ENCODE measurements at regions not wholly inside any gene's neighbourhood (a gene's known extent, or its start where the extent isn't known, plus 50 kb on each side); places are given as distances from the start of the nearest gene placed in this dataset.

GRCh38 chr2:111654829-111655228 lies 229.2 kb downstream of the ANAPC1 start:
- Histone ChIP-seq H3K79me2 (ENCODE audit: insufficient read depth) (no peaks in the 10 kb centered on the region), H3K27me3 (replicated peaks; ENCODE audit: insufficient read depth) (no peaks in the 10 kb centered on the region), H3K4me2 (ENCODE audit: unreplicated experiment) (no peak overlapping the region), H3F3A (ENCODE audit: insufficient read depth) (peaks cover 14% of the 10 kb centered on the region), H3K4me1 (ENCODE audit: insufficient read depth) (peaks cover 8% of the 10 kb centered on the region), H3K9ac (no peak overlapping the region), H3K9me3 (ENCODE audit: low read depth) (no peaks in the 10 kb centered on the region), H3K4me3 (no peak overlapping the region), H2AFZ (no peak overlapping the region), H3K36me3 (ENCODE audit: low read depth) (no peaks in the 10 kb centered on the region), H4K20me1 (ENCODE audit: insufficient read depth) (no peaks in the 10 kb centered on the region), H3K9me2 (ENCODE audit: insufficient read depth) (no peaks in the 10 kb centered on the region), H3K27ac (no peak overlapping the region)
- in situ Hi-C loops (cut with MboI), result loop anchor here (25.0 kb wide), 1 partner anchor 168 kb away; no protein-coding TSS in a partner anchor
- no peak for DNase-seq
- WGBS, 2 experiments (ENCODE audit: low coverage in 1 of 2, low lambda C conversion rate in 2 of 2, missing lambda C conversion rate in 2 of 2), result 81 to 86% methylated on average over 5 of the region's 5 CpGs
- no peak for TF ChIP-seq EZH2 (IDR thresholded peaks at IDR 0.05; ENCODE audit: insufficient read depth, poor library complexity, severe bottlenecking)
- no peak for TF ChIP-seq EZH2phosphoT487 (IDR thresholded peaks at IDR 0.05; ENCODE audit: insufficient read depth, low read depth)

- in situ Hi-C loops (cut with MboI), result loop anchor here (25.0 kb wide), 1 partner anchor 169 kb away; no protein-coding TSS in a partner anchor
- Histone ChIP-seq H3K36me3 (ENCODE audit: low read depth) (no peaks in the 10 kb centered on the region), H3K9me2 (ENCODE audit: insufficient read depth) (no peaks in the 10 kb centered on the region), H4K20me1 (ENCODE audit: insufficient read depth) (no peaks in the 10 kb centered on the region), H3K4me1 (ENCODE audit: insufficient read depth) (peaks cover 19% of the 10 kb centered on the region), H3F3A (ENCODE audit: insufficient read depth) (peaks cover 27% of the 10 kb centered on the region), H3K27me3 (replicated peaks; ENCODE audit: insufficient read depth) (no peaks in the 10 kb centered on the region), H3K79me2 (ENCODE audit: insufficient read depth) (no peaks in the 10 kb centered on the region), H3K9ac (no peak overlapping the region), H2AFZ (no peak overlapping the region), H3K9me3 (ENCODE audit: low read depth) (no peaks in the 10 kb centered on the region), H3K27ac (no peak overlapping the region), H3K4me3 (no peak overlapping the region), H3K4me2 (ENCODE audit: unreplicated experiment) (no peak overlapping the region)
- whole genome bisulfite sequencing, 2 experiments (ENCODE audit: low coverage in 1 of 2, low lambda C conversion rate in 2 of 2, missing lambda C conversion rate in 2 of 2), result 84 to 87% methylated on average over 9 of the region's 9 CpGs
- DNase-seq, result no peak
- TF ChIP-seq EZH2phosphoT487 (IDR thresholded peaks at IDR 0.05; ENCODE audit: insufficient read depth, low read depth) (no peak), EZH2 (IDR thresholded peaks at IDR 0.05; ENCODE audit: insufficient read depth, poor library complexity, severe bottlenecking) (no peak)
These were observed 227.6 kb downstream of the ANAPC1 start for GRCh38 chr2:111656436-111656835.

GRCh38 chr2:111656894-111657293 lies 227.1 kb downstream of the ANAPC1 start:
- TF ChIP-seq EZH2phosphoT487 (IDR thresholded peaks at IDR 0.05; ENCODE audit: insufficient read depth, low read depth) (no peak), EZH2 (IDR thresholded peaks at IDR 0.05; ENCODE audit: insufficient read depth, poor library complexity, severe bottlenecking) (no peak)
- Histone ChIP-seq H3F3A (ENCODE audit: insufficient read depth) (peaks cover 28% of the 10 kb centered on the region), H3K27ac (no peak overlapping the region), H3K9me2 (ENCODE audit: insufficient read depth) (no peaks in the 10 kb centered on the region), H3K9ac (no peak overlapping the region), H3K4me1 (ENCODE audit: insufficient read depth) (peaks cover 24% of the 10 kb centered on the region), H3K27me3 (replicated peaks; ENCODE audit: insufficient read depth) (no peaks in the 10 kb centered on the region), H2AFZ (no peak overlapping the region), H4K20me1 (ENCODE audit: insufficient read depth) (no peaks in the 10 kb centered on the region), H3K79me2 (ENCODE audit: insufficient read depth) (no peaks in the 10 kb centered on the region), H3K9me3 (ENCODE audit: low read depth) (no peaks in the 10 kb centered on the region), H3K4me3 (no peak overlapping the region), H3K36me3 (ENCODE audit: low read depth) (no peaks in the 10 kb centered on the region), H3K4me2 (ENCODE audit: unreplicated experiment) (no peak overlapping the region)
- in situ Hi-C loops (cut with MboI), result loop anchor here (25.0 kb wide), 1 partner anchor 170 kb away; no protein-coding TSS in a partner anchor
- DNase-seq, result no peak
- 83 to 86% methylated on average over 11 of the region's 11 CpGs for WGBS, 2 experiments (ENCODE audit: low coverage in 1 of 2, low lambda C conversion rate in 2 of 2, missing lambda C conversion rate in 2 of 2)

- H2AFZ ChIP-seq, result no peak overlapping the region
- no peaks in the 10 kb centered on the region for H3K9me2 ChIP-seq (ENCODE audit: insufficient read depth)
- WGBS, 2 experiments (ENCODE audit: low coverage in 1 of 2, low lambda C conversion rate in 2 of 2, missing lambda C conversion rate in 2 of 2), result 94 to 96% methylated on average over 8 of the region's 8 CpGs
- no peaks in the 10 kb centered on the region for H3K27me3 ChIP-seq (replicated peaks; ENCODE audit: insufficient read depth)
- H3K36me3 ChIP-seq (ENCODE audit: low read depth), result no peaks in the 10 kb centered on the region
- TF ChIP-seq EZH2phosphoT487 (IDR thresholded peaks at IDR 0.05; ENCODE audit: insufficient read depth, low read depth), result no peak
- H3K9me3 ChIP-seq (ENCODE audit: low read depth), result no peaks in the 10 kb centered on the region
- no peak for DNase-seq
- no peak overlapping the region for H3K9ac ChIP-seq
- in situ Hi-C loops (cut with MboI), result loop anchor here (25.0 kb wide), 1 partner anchor 170 kb away; no protein-coding TSS in a partner anchor
- no peak overlapping the region for H3K4me3 ChIP-seq
- peaks cover 29% of the 10 kb centered on the region for H3K4me1 ChIP-seq (ENCODE audit: insufficient read depth)
- peaks cover 33% of the 10 kb centered on the region for H3F3A ChIP-seq (ENCODE audit: insufficient read depth)
- H4K20me1 ChIP-seq (ENCODE audit: insufficient read depth), result no peaks in the 10 kb centered on the region
- no peaks in the 10 kb centered on the region for H3K79me2 ChIP-seq (ENCODE audit: insufficient read depth)
- no peak overlapping the region for H3K27ac ChIP-seq
- H3K4me2 ChIP-seq (ENCODE audit: unreplicated experiment), result no peak overlapping the region
These were observed 226.5 kb downstream of the ANAPC1 start for GRCh38 chr2:111657351-111657975.

Data from GM23248 (cell line).